Midbrain (tissue), 1 donor: ENCODE measurements at regions not wholly inside any gene's neighbourhood (a gene's known extent, or its start where the extent isn't known, plus 50 kb on each side); places are given as distances from the start of the nearest gene placed in this dataset.

ENCODE experiments used
- DNase-seq: peaks from one replicate; lab custom pipeline; 2025; lab: John Stamatoyannopoulos, UW

DNA sequence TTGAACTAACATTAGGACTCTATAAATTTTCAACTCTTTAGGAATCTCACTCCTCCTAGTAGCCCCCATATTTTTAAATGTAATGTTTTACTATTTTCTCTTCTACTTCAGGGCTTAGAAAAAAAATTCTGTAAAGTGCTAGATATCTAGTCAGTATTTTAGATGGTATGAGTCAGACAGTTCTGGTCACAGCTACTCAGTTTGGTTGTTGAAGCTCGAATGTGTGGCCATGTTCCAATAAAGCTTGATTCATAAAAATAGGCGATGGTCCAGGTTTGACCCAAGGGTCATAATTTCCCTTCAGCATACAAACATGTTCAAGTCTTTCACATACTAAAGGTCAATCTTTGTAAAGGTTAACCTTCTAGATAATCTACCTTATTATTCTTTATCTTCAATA is 566.0 kb upstream of the CDH18 start:
- DNase-seq = no peak

DNA sequence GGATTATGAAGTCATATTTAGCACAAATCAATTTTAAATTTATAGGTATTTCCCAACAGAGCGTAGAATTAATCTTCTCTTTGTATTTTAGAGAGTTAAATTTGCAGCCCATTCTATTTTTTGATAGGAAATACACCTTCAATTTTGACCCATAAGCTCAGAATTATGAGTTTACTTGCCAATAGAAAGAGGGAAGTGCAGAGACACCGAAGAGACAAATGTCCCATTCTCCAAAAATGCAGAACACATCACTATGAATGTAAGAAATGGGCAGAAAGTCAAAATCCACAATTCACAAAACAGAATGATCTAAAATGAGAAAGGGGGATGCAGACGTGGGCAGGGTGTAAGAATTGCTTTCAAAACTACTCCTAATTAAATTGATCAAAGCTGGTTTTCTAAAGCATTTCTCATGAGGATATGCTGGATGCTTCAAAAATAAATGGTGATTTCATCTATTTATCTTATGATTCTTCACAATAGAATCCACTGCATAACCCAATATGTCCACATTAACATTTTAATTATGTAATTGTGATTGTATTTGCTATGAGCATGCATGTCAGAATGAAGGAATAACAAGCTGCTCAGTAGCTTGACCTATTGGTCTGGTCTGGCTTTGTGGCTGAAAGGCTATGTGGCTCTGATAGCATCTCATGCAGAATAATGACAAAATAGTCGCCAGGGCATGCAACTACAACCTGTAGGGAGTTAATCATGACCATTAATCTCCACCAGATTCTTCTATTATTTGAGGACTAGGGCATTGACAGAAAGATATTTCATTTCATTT is 550.1 kb upstream of the CDH18 start:
- DNase-seq = no peak

DNA sequence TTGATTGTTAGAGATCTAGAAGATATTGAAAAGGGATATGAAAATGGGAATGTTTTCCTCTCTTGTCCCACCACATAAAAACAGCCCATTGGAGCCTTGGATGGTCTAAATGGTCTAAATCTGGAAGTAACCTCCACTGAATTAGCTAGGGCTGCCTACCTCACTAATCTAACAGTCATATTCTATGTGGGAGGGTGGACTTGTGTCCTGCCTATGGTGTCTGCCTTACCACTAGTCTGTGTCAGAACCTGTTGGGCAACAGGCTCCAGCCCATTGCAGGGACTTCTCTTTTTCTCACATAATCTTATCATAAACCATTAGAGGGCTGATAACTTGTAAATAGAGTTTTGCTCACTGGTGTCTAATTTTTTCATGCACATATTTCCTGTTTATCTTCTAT is 548.8 kb upstream of the CDH18 start:
- DNase-seq = no peak

DNA sequence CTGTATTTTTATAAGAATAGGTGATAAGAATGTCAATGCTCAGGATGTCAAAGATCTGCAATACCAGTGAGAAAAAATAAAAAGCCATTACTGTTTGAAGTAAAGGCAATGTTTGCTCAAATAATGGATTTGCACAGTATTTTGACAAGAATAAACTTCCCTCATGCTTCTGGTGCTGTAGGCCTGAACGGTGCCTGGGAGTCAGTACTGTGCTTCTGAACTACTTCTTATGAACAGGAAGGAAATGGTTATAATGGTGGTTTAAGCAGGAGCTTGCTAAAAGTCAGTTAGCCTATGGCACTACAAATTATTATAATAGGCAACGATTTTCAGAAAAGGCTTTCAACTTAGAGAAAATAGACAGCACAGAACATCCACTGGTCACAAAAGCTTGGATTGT is 548.3 kb upstream of the CDH18 start:
- no peak for DNase-seq

GRCh38 chr5:20528471-20528870 is 540.5 kb upstream of the CDH18 start:
- no peak for DNase-seq

GRCh38 chr5:20524991-20525529 is 537.1 kb upstream of the CDH18 start:
- DNase-seq = no peak

GRCh38 chr5:20522905-20523482 is 535.0 kb upstream of the CDH18 start:
- DNase-seq = no peak

GRCh38 chr5:20515606-20516005 is 527.6 kb upstream of the CDH18 start:
- no peak for DNase-seq

GRCh38 chr5:20514145-20514544 is 526.1 kb upstream of the CDH18 start:
- DNase-seq = no peak

GRCh38 chr5:20500546-20500945 is 512.5 kb upstream of the CDH18 start:
- no peak for DNase-seq

- no peak for DNase-seq
Observed at GRCh38 chr5:20498926-20499325, 510.9 kb upstream of the CDH18 start.

DNA sequence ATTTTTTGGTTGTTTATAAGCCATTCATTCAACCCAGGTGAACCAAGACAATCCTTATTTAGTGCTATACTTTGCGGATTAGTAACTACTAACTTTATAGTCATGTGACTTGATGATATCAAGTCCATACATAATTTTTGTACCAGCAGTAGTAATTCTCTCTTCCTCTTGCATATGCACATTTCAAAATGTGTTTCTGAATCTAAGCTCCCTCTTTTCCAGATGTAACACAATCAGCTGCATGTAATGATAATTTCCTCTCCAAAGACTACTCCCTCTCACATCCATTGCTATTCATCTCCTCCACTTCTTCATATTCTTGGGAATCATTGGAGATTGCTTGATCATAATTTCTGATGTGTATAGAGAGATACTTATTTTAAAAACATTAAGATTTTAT is 510.1 kb upstream of the CDH18 start:
- no peak for DNase-seq

GRCh38 chr5:20497356-20497755 is 509.4 kb upstream of the CDH18 start:
- DNase-seq = no peak

DNA sequence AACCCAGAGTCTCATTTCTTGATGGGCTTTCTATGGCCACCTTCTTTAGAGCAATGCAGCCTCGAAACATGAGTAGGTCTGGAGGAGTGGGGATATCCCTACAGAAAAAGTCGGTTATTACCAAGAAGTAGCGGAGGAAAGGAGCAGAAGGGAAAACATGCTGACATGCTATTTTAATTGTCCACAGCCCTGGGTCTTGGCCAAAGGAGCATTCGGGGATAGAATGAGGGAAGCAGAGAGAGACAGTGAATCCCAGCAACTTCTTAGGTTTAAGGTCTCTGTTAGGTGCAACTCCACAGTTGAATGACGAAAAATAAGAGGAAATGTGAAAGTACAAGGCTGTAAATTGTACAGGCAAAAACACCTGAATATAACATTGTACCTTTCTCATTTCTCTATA is 506.7 kb upstream of the CDH18 start:
- no peak for DNase-seq

- no peak for DNase-seq
Observed at GRCh38 chr5:20486826-20487225, 498.8 kb upstream of the CDH18 start.

GRCh38 chr5:20476016-20476415 is 488.0 kb upstream of the CDH18 start:
- DNase-seq = no peak

GRCh38 chr5:20470997-20471396 is 483.0 kb upstream of the CDH18 start:
- DNase-seq = no peak

- DNase-seq = no peak
Observed at GRCh38 chr5:20469792-20470191, 481.8 kb upstream of the CDH18 start.

- no peak for DNase-seq
Observed at GRCh38 chr5:20469390-20469789, 481.4 kb upstream of the CDH18 start.

GRCh38 chr5:20466512-20466911 is 478.5 kb upstream of the CDH18 start:
- DNase-seq = no peak

DNA sequence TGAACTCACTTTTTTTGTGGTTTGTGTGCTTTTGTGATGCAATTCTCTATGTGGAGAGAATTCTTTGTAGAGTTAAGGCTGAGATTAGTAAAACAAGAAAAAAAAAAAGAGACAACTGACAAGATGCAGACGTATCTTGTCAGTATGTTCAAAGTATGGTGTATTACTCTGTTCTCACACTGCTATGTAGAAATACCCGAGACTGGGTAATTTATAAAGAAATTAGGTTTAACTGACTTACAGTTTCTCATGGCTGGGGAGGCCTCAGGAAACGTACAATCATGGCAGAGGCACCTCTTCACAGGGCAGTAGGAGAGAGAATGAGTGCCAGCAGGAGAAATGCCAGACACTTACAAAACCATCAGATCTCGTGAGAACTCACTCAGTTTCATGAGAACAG is 475.2 kb upstream of the CDH18 start:
- DNase-seq = no peak

DNA sequence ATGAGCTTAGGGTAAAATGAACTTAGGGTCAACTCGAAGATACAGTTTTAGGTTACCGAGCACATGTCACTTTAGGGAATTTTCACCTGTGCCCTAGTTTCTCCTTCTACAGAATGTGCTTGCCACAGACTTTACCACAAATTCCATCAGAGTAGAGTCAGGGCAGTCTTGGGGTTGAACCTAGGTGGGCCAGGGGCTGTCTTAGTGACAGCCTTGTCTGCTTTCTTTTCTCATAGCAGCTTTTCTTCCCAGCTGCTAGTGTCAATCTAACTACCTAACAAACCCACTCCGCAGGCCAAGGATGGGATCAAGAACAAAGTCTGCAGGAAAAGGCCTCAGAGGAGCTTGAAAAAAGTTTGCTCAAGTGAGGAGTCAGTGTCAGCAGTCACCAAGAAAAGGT is 458.1 kb upstream of the CDH18 start:
- no peak for DNase-seq

GRCh38 chr5:20445326-20445860 is 457.4 kb upstream of the CDH18 start:
- DNase-seq = no peak
